GM12873 (cell line): ENCODE measurements at regions not wholly inside any gene's neighbourhood (a gene's known extent, or its start where the extent isn't known, plus 50 kb on each side); places are given as distances from the start of the nearest gene placed in this dataset.

Experiments used
- CTCF ChIP-seq: IDR thresholded peaks from 2 replicates; pipeline ENCODE4 v1.5.1; 2012; ENCODE audit warnings: low read depth, mild to moderate bottlenecking, moderate library complexity, low read length, control low read depth; ENCODE audit not compliant: insufficient read depth; ENCODE audit errors: missing control alignments

DNA sequence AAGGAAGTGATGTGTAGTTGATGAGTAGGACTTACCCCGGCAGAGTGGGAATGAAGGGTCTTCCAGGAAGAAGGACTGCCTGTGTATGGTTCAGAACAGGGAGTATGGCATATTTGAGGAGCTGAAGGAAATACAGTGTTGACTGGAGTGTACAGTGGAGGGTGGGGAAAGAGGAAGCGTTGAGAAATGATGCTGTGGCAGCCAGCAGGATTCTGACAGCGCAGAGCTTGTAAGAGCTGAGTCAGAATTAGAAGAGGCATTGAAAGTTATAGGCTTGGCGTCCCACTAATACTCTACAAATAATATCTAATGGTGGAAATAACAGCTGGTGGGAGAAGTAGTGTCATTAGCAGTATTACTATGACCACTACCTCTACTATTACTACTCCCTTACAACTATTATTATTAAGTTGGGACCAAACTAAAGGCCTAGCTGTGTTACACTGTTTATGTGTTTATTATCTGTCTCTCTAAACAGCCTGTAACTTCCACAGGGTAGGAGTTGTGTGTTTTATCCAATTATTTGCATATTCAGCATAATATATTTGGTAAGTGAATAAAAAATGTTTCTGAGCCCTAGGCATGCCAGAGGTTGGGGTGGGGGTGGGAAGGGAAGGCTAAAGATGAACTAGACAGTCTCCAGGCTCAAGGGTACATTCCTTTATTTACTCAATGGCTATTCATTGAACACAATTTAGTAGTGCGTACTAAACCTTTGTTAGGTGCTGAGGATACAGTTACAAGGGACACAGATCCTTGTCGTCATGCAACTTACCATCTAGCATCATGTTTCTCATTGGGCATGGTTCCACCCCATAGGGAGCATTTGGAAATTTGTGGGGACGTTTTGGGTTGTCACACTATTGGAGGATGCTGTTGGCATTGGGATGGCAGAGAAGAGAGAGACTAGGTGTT lies 428.8 kb upstream of the ONECUT1 start:
- TF ChIP-seq CTCF: no peak

DNA sequence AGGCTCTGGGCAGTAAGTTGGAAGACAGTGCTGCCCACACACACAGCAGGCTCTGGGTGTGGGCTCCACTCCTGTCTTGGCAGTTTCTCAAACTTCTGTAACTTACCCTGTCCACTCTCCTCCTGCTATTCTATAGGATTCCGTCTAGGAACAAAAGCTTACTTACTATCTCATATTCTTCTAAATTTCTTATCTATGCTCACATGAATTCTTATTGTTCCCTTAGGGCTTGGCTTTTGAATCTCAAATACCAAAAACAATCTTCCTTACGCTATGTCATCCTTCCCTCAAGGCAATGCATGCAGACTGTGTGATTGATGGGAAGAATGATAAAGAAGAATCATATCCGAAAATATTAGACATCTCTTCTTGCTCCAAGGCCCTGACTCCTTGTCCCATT lies 425.9 kb upstream of the ONECUT1 start:
- no peak for TF ChIP-seq CTCF

- TF ChIP-seq CTCF: no peak
Observed at GRCh38 chr15:53213336-53213735, 423.2 kb upstream of the ONECUT1 start.

- no peak for TF ChIP-seq CTCF
Observed at GRCh38 chr15:53212785-53213184, 422.6 kb upstream of the ONECUT1 start.

GRCh38 chr15:53210653-53211052 lies 420.5 kb upstream of the ONECUT1 start:
- TF ChIP-seq CTCF: no peak

DNA sequence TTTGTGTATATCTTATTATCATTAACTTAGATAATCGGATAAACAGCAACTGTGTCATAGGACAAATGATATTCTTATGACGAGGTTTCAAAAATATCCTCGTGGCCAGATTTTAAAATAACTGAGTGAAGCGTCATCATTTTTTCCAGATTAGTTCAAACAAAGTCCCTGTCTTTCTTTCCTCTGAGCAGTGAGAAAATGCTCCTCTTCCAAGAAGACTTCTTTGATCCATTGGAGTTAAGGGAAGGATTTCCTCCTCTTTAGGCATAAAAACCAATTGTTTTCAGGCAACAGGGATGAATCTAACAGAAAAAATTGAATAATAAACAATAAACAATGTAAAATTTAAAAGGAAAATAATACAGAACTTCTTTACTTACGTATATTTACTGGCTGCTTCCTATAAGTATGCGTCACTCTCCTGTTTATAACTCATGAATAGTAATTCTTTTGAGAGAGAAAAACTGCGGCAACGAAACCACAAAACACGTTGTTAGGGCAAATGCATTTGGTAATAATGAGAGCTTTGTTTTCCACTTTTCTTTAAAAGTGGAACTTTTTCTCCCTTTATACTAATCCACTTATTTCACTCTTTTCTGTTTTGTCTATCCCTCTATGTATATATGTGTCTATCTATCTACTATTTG lies 419.4 kb upstream of the ONECUT1 start:
- no peak for TF ChIP-seq CTCF

- TF ChIP-seq CTCF: no peak
Observed at GRCh38 chr15:53208751-53209150, 418.6 kb upstream of the ONECUT1 start.
